ENCODE measurements at regions not wholly inside any gene's neighbourhood (a gene's known extent, or its start where the extent isn't known, plus 50 kb on each side); places are given as distances from the start of the nearest gene placed in this dataset.

GRCh38 chr17:14712611-14713021 lies 411.7 kb downstream of the HS3ST3B1 start:
- Histone ChIP-seq H3K4me3 (no peak overlapping the region), H3K36me3 (no peaks in the 10 kb centered on the region), H3K4me1 (no peaks in the 10 kb centered on the region), H3K27ac (no peak overlapping the region), H3K27me3 (no peaks in the 10 kb centered on the region), H3K9me3 (no peaks in the 10 kb centered on the region)
- TF ChIP-seq POLR2AphosphoS5 (IDR thresholded peaks at IDR 0.05; ENCODE audit: insufficient read depth in 1 of 2, low read depth in 1 of 2): no peak
- TF ChIP-seq POLR2A (IDR thresholded peaks at IDR 0.05): no peak
- TF ChIP-seq CTCF (IDR thresholded peaks at IDR 0.05): no peak
- intact Hi-C loops (cut with DNase I): no loop called here
- DNase-seq (ENCODE audit: extremely low spot score in 2 of 2): no peak

GRCh38 chr17:14704121-14704520 lies 403.2 kb downstream of the HS3ST3B1 start:
- DNase-seq (ENCODE audit: extremely low spot score in 2 of 2): no peak
- Histone ChIP-seq H3K36me3 (no peaks in the 10 kb centered on the region), H3K27me3 (no peaks in the 10 kb centered on the region), H3K4me3 (no peak overlapping the region), H3K27ac (no peak overlapping the region), H3K9me3 (no peaks in the 10 kb centered on the region), H3K4me1 (peaks cover 7% of the 10 kb centered on the region)
- TF ChIP-seq CTCF (IDR thresholded peaks at IDR 0.05): no peak
- no peak for TF ChIP-seq POLR2AphosphoS5 (IDR thresholded peaks at IDR 0.05; ENCODE audit: insufficient read depth in 1 of 2, low read depth in 1 of 2)
- TF ChIP-seq POLR2A (IDR thresholded peaks at IDR 0.05): no peak
- intact Hi-C loops (cut with DNase I): no loop called here

- Histone ChIP-seq H3K9me3 (no peaks in the 10 kb centered on the region), H3K27ac (no peak overlapping the region), H3K4me1 (peaks cover 9% of the 10 kb centered on the region), H3K27me3 (no peaks in the 10 kb centered on the region), H3K36me3 (no peaks in the 10 kb centered on the region), H3K4me3 (no peak overlapping the region)
- DNase-seq (ENCODE audit: extremely low spot score in 2 of 2): no peak
- TF ChIP-seq POLR2A (IDR thresholded peaks at IDR 0.05): no peak
- TF ChIP-seq POLR2AphosphoS5 (IDR thresholded peaks at IDR 0.05; ENCODE audit: insufficient read depth in 1 of 2, low read depth in 1 of 2): no peak
- no peak for TF ChIP-seq CTCF (IDR thresholded peaks at IDR 0.05)
- intact Hi-C loops (cut with DNase I): no loop called here
Measured at GRCh38 chr17:14701886-14702285, 401.0 kb downstream of the HS3ST3B1 start.

GRCh38 chr17:14699574-14700185 lies 398.8 kb downstream of the HS3ST3B1 start:
- TF ChIP-seq POLR2AphosphoS5 (IDR thresholded peaks at IDR 0.05; ENCODE audit: insufficient read depth in 1 of 2, low read depth in 1 of 2) (no peak), POLR2A (IDR thresholded peaks at IDR 0.05) (no peak), CTCF (IDR thresholded peaks at IDR 0.05) (no peak)
- no peak for DNase-seq (ENCODE audit: extremely low spot score in 2 of 2)
- H3K27ac ChIP-seq: no peak overlapping the region
- H3K4me1 ChIP-seq: peaks cover 9% of the 10 kb centered on the region
- no peaks in the 10 kb centered on the region for H3K9me3 ChIP-seq
- no peaks in the 10 kb centered on the region for H3K36me3 ChIP-seq
- intact Hi-C loops (cut with DNase I): no loop called here
- no peak overlapping the region for H3K4me3 ChIP-seq
- no peaks in the 10 kb centered on the region for H3K27me3 ChIP-seq

GRCh38 chr17:14693382-14693781 lies 392.5 kb downstream of the HS3ST3B1 start:
- no peak for TF ChIP-seq CTCF (IDR thresholded peaks at IDR 0.05)
- TF ChIP-seq POLR2AphosphoS5 (IDR thresholded peaks at IDR 0.05; ENCODE audit: insufficient read depth in 1 of 2, low read depth in 1 of 2): no peak
- no peak for TF ChIP-seq POLR2A (IDR thresholded peaks at IDR 0.05)
- intact Hi-C loops (cut with DNase I): no loop called here
- H3K27ac ChIP-seq: no peak overlapping the region
- no peaks in the 10 kb centered on the region for H3K4me1 ChIP-seq
- H3K9me3 ChIP-seq: no peaks in the 10 kb centered on the region
- no peaks in the 10 kb centered on the region for H3K36me3 ChIP-seq
- no peaks in the 10 kb centered on the region for H3K27me3 ChIP-seq
- DNase-seq (ENCODE audit: extremely low spot score in 2 of 2): no peak
- H3K4me3 ChIP-seq: no peak overlapping the region
